OCI-LY3 (cell line): ENCODE measurements at regions not wholly inside any gene's neighbourhood (a gene's known extent, or its start where the extent isn't known, plus 50 kb on each side); places are given as distances from the start of the nearest gene placed in this dataset.

Source experiments
- H2AFZ ChIP-seq: fragments of 200-600, 300-600 bp; shearing (Covaris generic); 2 replicates; pipeline ENCODE4 v1.6.0; 2014; ENCODE audit warnings: antibody characterized with exemption, low read depth, low read length
- H3K27ac ChIP-seq: fragments of 200-600, 300-600 bp; sonication (generic); 2 replicates; pipeline ENCODE4 v1.5.1; 2014; ENCODE audit warnings: mild to moderate bottlenecking, low read length, moderate library complexity, mixed read lengths
- H3K27me3 ChIP-seq: fragments of 200-600, 300-600 bp; sonication (generic); 2 replicates; pipeline ENCODE4 v1.6.1; 2014; ENCODE audit warnings: low read depth, low read length, mixed read lengths
- H3K36me3 ChIP-seq: fragments of 200-600, 300-600 bp; sonication (generic); replicated peaks from 2 replicates; pipeline ENCODE3; 2014; ENCODE audit warnings: low read depth, low read length, mixed read lengths
- H3K4me1 ChIP-seq: fragments of 300-600, 200-600 bp; sonication (generic); 2 replicates; pipeline ENCODE4 v1.6.1; 2014; ENCODE audit warnings: low read length, mixed read lengths
- H3K4me2 ChIP-seq: fragments of 200-600, 300-600 bp; sonication (generic); 2 replicates; pipeline ENCODE4 v1.6.1; 2014; ENCODE audit warnings: low read length, mixed read lengths
- H3K4me3 ChIP-seq: fragments of 300-600, 200-600 bp; sonication (generic); 2 replicates; pipeline ENCODE4 v1.5.1; 2014; ENCODE audit warnings: antibody characterized with exemption, mild to moderate bottlenecking, low read length, moderate library complexity
- H3K79me2 ChIP-seq: fragments of 300-600, 200-600 bp; shearing (Covaris generic); 2 replicates; pipeline ENCODE4 v1.6.1; 2014; ENCODE audit warnings: mild to moderate bottlenecking, low read length, mixed read lengths
- H3K9ac ChIP-seq: fragments of 300-600, 200-600 bp; shearing (Covaris generic); 2 replicates; pipeline ENCODE4 v1.6.0; 2014; ENCODE audit warnings: mild to moderate bottlenecking, low read length, moderate library complexity
- H3K9me3 ChIP-seq: fragments of 200-600, 300-600 bp; shearing (Covaris generic); 2 replicates; pipeline ENCODE4 v1.6.1; 2014; ENCODE audit warnings: low read length, mixed read lengths; ENCODE audit not compliant: insufficient read depth
- H4K20me1 ChIP-seq: fragments of 200-600, 300-600 bp; sonication (generic); 2 replicates; pipeline ENCODE4 v1.6.1; 2016; ENCODE audit warnings: low read length, mixed read lengths; ENCODE audit not compliant: insufficient read depth
- EZH2phosphoT487 ChIP-seq: fragments of 200-600 bp; shearing (Covaris generic); IDR thresholded peaks from 2 replicates; pipeline ENCODE4 v1.6.1; 2018; ENCODE audit warnings: antibody characterized with exemption, mixed run types, low read depth
- TF ChIP-seq, protein P1 (sequence below): fragments of 200-600, 300-600 bp; sonication (generic); IDR thresholded peaks from 2 replicates; pipeline ENCODE4 v1.5.1; 2014; ENCODE audit warnings: antibody characterized with exemption, low read length, low read depth

DNA sequence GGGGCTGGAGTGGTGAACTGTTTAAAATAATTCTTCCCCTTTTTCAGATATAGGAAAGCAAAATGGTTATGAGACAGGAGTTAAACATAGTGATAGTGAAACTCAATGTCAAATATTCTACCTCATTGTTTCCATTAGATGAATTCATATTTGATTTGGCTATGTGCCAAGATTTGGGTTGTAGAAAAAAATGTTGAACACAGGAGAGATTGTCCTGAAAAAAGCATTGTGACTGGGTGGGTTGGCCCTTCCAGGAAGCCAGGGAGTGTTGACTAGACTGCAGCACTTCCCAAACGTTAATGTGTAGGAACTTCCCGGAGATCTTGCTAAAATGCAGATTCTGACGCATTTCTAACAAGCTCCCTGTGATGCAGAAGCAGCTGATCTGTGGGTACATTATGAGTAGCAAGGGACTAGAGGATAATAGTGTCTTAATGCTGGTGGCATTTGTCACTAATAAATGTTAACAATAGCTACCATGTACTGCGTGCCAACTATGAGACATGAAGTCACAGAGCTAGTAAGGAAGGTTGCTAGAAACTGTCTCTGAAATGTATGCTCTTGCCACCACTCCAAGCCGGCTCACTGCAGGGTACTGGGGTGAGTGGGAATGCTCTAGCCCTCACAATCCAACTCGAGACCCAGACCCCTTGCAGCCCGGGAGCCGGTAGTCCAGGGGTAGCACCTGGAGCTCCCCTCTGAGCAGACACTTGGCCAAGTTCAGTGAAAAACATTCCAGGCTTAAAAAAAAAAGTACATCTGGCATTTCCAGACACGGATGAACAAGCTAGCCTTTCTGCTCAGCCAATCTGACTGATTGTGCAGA, 120.6 kb downstream of the CD47 start:
- H4K20me1 ChIP-seq = no peaks in the 10 kb centered on the region
- TF ChIP-seq, protein P1, sequence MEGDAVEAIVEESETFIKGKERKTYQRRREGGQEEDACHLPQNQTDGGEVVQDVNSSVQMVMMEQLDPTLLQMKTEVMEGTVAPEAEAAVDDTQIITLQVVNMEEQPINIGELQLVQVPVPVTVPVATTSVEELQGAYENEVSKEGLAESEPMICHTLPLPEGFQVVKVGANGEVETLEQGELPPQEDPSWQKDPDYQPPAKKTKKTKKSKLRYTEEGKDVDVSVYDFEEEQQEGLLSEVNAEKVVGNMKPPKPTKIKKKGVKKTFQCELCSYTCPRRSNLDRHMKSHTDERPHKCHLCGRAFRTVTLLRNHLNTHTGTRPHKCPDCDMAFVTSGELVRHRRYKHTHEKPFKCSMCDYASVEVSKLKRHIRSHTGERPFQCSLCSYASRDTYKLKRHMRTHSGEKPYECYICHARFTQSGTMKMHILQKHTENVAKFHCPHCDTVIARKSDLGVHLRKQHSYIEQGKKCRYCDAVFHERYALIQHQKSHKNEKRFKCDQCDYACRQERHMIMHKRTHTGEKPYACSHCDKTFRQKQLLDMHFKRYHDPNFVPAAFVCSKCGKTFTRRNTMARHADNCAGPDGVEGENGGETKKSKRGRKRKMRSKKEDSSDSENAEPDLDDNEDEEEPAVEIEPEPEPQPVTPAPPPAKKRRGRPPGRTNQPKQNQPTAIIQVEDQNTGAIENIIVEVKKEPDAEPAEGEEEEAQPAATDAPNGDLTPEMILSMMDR = no peak
- no peak for TF ChIP-seq EZH2phosphoT487
- peak overlapping the region; percentile 27; the same call in 1 of the 2 replicates for H3K4me3 ChIP-seq
- H3K9ac ChIP-seq = no peak overlapping the region
- H3K4me2 ChIP-seq = peak overlapping the region; percentile 69
- H3K4me1 ChIP-seq = peaks cover 14% of the 10 kb centered on the region
- H3K27me3 ChIP-seq = no peaks in the 10 kb centered on the region
- H3K79me2 ChIP-seq = no peaks in the 10 kb centered on the region
- H3K27ac ChIP-seq = no peak overlapping the region
- no peaks in the 10 kb centered on the region for H3K36me3 ChIP-seq
- H3K9me3 ChIP-seq = no peaks in the 10 kb centered on the region
- no peak overlapping the region for H2AFZ ChIP-seq

DNA sequence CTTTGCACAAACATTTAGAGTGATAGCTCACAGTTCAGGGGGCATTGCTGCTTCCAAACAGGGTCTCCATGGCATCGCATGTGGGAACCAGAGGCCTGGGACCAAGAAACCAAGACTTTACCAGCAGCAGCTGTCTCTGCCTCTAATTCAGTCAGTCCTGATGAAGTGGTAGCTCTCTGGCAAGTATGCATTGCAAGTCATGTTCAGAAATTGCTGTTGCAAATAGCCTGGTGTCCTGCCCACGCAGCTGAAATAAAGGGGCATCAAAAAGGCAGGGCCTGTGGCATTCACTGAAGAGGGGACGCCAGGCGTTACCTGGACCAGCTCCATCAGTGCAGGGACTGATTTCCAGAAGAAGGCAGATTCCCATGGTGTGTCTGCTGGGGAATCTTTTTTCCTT, 121.3 kb downstream of the CD47 start:
- Histone ChIP-seq H3K9me3 (no peaks in the 10 kb centered on the region), H3K36me3 (no peaks in the 10 kb centered on the region), H3K4me2 (peak overlapping the region; percentile 69), H3K4me3 (no peak overlapping the region), H3K27me3 (no peaks in the 10 kb centered on the region), H2AFZ (no peak overlapping the region), H3K4me1 (peaks cover 14% of the 10 kb centered on the region), H3K27ac (no peak overlapping the region), H3K9ac (no peak overlapping the region), H4K20me1 (no peaks in the 10 kb centered on the region), H3K79me2 (no peaks in the 10 kb centered on the region)
- TF ChIP-seq, protein P1 = no peak
- no peak for TF ChIP-seq EZH2phosphoT487

- Histone ChIP-seq H3K4me1 (peaks cover 14% of the 10 kb centered on the region), H3K36me3 (no peaks in the 10 kb centered on the region), H3K4me3 (no peak overlapping the region), H3K9ac (no peak overlapping the region), H3K27me3 (no peaks in the 10 kb centered on the region), H3K79me2 (no peaks in the 10 kb centered on the region), H2AFZ (no peak overlapping the region), H3K27ac (no peak overlapping the region), H3K4me2 (no peak overlapping the region), H3K9me3 (no peaks in the 10 kb centered on the region), H4K20me1 (no peaks in the 10 kb centered on the region)
- no peak for TF ChIP-seq EZH2phosphoT487
- TF ChIP-seq, protein P1 = no peak
Observed at GRCh38 chr3:107966276-107966675, 124.6 kb downstream of the CD47 start.

GRCh38 chr3:107965136-107965655, 125.6 kb downstream of the CD47 start:
- no peaks in the 10 kb centered on the region for H3K27me3 ChIP-seq
- no peak for TF ChIP-seq EZH2phosphoT487
- TF ChIP-seq, protein P1 = no peak
- no peak overlapping the region for H2AFZ ChIP-seq

More at GRCh38 chr3:107965136-107965655, 125.6 kb downstream of the CD47 start:
- H4K20me1 ChIP-seq = no peaks in the 10 kb centered on the region
- H3K36me3 ChIP-seq = no peaks in the 10 kb centered on the region
- H3K79me2 ChIP-seq = no peaks in the 10 kb centered on the region
- no peak overlapping the region for H3K4me2 ChIP-seq
- no peaks in the 10 kb centered on the region for H3K9me3 ChIP-seq
- no peak overlapping the region for H3K4me3 ChIP-seq
- no peak overlapping the region for H3K27ac ChIP-seq
- peaks cover 8% of the 10 kb centered on the region for H3K4me1 ChIP-seq
- H3K9ac ChIP-seq = no peak overlapping the region
